Spleen (tissue), 11 donors: ENCODE measurements at regions not wholly inside any gene's neighbourhood (a gene's known extent, or its start where the extent isn't known, plus 50 kb on each side); places are given as distances from the start of the nearest gene placed in this dataset.

Experiments used
- DNase-seq: peaks from one replicate; pipeline ENCODE4 v3.0.0-alpha.2; 2020
- H3K27ac ChIP-seq, 8 donors: fragments of 200-600 bp; sonication (generic) in 7 of 8; 1 replicate in 4 of 8; 2 replicates in 4 of 8; pipeline versions ENCODE4 v1.5.0 to v1.8.0; 2016 to 2021; ENCODE audit warnings: inconsistent platforms in 4 of 8, mild to moderate bottlenecking in 4 of 8, moderate library complexity in 1 of 8
- H3K27me3 ChIP-seq, 7 donors: fragments of 200-600 bp; sonication (generic) in 6 of 7; replicated peaks in 1 of 7; 1 replicate in 4 of 7; 2 replicates in 3 of 7; pipeline versions ENCODE4 v1.5.0 to v1.8.0; 2016 to 2021; ENCODE audit warnings: inconsistent platforms in 3 of 7, mild to moderate bottlenecking in 1 of 7
- H3K36me3 ChIP-seq, 6 donors: fragments of 200-600 bp; sonication (generic) in 5 of 6; 1 replicate in 4 of 6; 2 replicates in 2 of 6; pipeline versions ENCODE4 v1.5.0 to v1.8.0; 2016 to 2021; ENCODE audit warnings: inconsistent platforms in 2 of 6
- H3K4me1 ChIP-seq, 6 donors: fragments of 200-600 bp; sonication (generic) in 5 of 6; 1 replicate in 3 of 6; 2 replicates in 3 of 6; pipeline versions ENCODE4 v1.5.0 to v1.8.0; 2016 to 2021; ENCODE audit warnings: inconsistent platforms in 3 of 6
- H3K4me3 ChIP-seq, 8 donors: fragments of 200-600 bp; sonication (generic) in 7 of 8; 1 replicate in 4 of 8; 2 replicates in 4 of 8; pipeline versions ENCODE4 v1.5.0 to v1.8.0; 2016 to 2021; ENCODE audit warnings: inconsistent platforms in 4 of 8, mild to moderate bottlenecking in 4 of 8, moderate library complexity in 2 of 8
- H3K9me3 ChIP-seq, 8 donors: fragments of 200-600 bp; sonication (generic) in 7 of 8; 1 replicate in 4 of 8; 2 replicates in 4 of 8; pipeline versions ENCODE4 v1.5.0 to v1.8.0; 2016 to 2021; ENCODE audit warnings: inconsistent platforms in 4 of 8
- POLR2A ChIP-seq, 3 donors: fragments of 450-650 bp; IDR thresholded peaks; one replicate each; pipeline ENCODE4 v1.5.1; 2017; ENCODE audit warnings: antibody characterized with exemption in 3 of 3, mild to moderate bottlenecking in 1 of 3
- POLR2AphosphoS5 ChIP-seq, 3 donors: sonication (generic); formaldehyde crosslinking; IDR thresholded peaks; one replicate each; pipeline ENCODE4 v1.5.1; 2017; ENCODE audit warnings: antibody characterized with exemption in 3 of 3
- WGBS, 5 donors: extraction: QIAGEN DNeasy Blood & Tissue Kit in 3 of 5; methylation state at CpG; one replicate each; pipeline versions ENCODE4 v1.1.5 to v1.1.7; 2013 to 2018; 5-methylcytosine and 5-hydroxymethylcytosine counted together
- intact Hi-C: fragments of 100-400 bp; cut with DNase I; formaldehyde crosslinking; loops from one replicate; pipeline ENCODE4 v1.15.0; 2023; ENCODE audit warnings: low total_unique reads
- TF ChIP-seq, protein P1 (sequence below), 11 experiments: fragments of 200-600 bp in 7 of 11; fragments of 450-650 bp in 4 of 11; sonication (generic) in 4 of 11; IDR thresholded peaks in 8 of 11; conservative IDR thresholded peaks in 3 of 11; 1 replicate in 7 of 11; 2 replicates in 4 of 11; pipeline versions ENCODE4 v1.4.0 to v1.8.0; 2016 to 2021; ENCODE audit warnings: antibody characterized with exemption in 11 of 11, inconsistent platforms in 4 of 11, mild to moderate bottlenecking in 1 of 11
- donor health status: healthy with polysubstance abuse.
- donor health status: DM: no; HTN: no; CAD: no; lungs with moderate emphysema.
- donor health status: DM: no; HTN: no; CAD: no.
- donor health status: Bipolar disorder and iron deficiency.
- donor health status: healthy.
- donor health status: DM: no; HTN: no; CAD: no.
- donor health status: DM: yes; HTN: yes; CAD: no.

DNA sequence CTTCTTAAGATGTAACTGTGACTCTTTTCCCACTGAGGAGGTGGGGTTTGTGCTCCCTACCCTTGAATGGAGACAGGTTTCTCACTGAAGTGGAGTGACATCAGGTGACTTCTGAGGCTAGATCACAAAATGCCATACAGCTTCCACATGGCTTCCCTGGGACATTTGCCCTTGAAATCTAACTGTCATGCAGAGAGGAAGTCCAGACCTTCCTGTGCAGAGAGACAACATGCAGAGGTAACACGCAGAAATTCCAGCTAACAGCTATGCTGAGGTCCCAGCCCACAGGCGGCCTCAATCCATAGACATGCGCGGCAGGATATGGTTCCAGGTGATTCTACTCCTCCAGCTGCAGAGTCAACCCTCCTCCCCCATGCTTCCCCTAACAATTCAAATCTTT lies 119.0 kb downstream of the TRIB2 start:
- Histone ChIP-seq H3K36me3 (no peaks in the 10 kb centered on the region), H3K4me3 (no peak overlapping the region), H3K27me3 (peaks cover 0 to 7% (median 0%) of the 10 kb centered on the region in 7 donors), H3K4me1 (no peaks in the 10 kb centered on the region), H3K9me3 (no peaks in the 10 kb centered on the region), H3K27ac (no peak overlapping the region)
- 30 to 40% (median 35%) methylated on average over 4 of the region's 4 CpGs for WGBS, 5 donors
- TF ChIP-seq, protein P1, sequence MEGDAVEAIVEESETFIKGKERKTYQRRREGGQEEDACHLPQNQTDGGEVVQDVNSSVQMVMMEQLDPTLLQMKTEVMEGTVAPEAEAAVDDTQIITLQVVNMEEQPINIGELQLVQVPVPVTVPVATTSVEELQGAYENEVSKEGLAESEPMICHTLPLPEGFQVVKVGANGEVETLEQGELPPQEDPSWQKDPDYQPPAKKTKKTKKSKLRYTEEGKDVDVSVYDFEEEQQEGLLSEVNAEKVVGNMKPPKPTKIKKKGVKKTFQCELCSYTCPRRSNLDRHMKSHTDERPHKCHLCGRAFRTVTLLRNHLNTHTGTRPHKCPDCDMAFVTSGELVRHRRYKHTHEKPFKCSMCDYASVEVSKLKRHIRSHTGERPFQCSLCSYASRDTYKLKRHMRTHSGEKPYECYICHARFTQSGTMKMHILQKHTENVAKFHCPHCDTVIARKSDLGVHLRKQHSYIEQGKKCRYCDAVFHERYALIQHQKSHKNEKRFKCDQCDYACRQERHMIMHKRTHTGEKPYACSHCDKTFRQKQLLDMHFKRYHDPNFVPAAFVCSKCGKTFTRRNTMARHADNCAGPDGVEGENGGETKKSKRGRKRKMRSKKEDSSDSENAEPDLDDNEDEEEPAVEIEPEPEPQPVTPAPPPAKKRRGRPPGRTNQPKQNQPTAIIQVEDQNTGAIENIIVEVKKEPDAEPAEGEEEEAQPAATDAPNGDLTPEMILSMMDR (IDR thresholded peaks at IDR 0.05 in 8 of 11, conservative IDR thresholded peaks at IDR 0.05 in 3 of 11) = no peak
- peak in 1 of 3 donors; percentile 31 for TF ChIP-seq POLR2AphosphoS5 (IDR thresholded peaks at IDR 0.05)
- intact Hi-C loops = no loop called here
- no peak for DNase-seq

DNA sequence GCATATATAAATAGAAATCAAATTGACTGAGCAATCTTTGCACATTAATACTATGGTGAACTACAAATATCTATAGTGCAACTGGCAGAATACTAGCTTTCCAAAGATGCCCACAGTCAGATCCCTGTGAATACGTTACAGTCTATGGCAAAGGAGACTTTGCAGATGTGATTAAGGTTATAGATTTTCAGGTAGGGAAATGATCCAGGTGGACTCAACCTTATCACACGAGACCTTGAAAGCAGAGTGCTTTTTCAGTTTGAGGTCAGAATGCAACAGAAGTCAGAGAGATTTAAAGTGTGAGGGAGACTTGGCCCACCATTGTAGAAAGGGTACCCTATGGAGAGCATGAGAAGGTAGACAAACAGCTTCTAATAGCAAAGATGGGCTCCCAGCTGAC lies 122.6 kb downstream of the TRIB2 start:
- Histone ChIP-seq H3K4me1 (no peaks in the 10 kb centered on the region), H3K27ac (no peak overlapping the region), H3K36me3 (no peaks in the 10 kb centered on the region), H3K27me3 (peaks cover 0 to 7% (median 0%) of the 10 kb centered on the region in 7 donors), H3K9me3 (no peaks in the 10 kb centered on the region), H3K4me3 (no peak overlapping the region)
- DNase-seq = no peak
- intact Hi-C loops = no loop called here
- no peak for TF ChIP-seq POLR2AphosphoS5 (IDR thresholded peaks at IDR 0.05)
- no peak for TF ChIP-seq POLR2A (IDR thresholded peaks at IDR 0.05)
- TF ChIP-seq, protein P1 (IDR thresholded peaks at IDR 0.05 in 8 of 11, conservative IDR thresholded peaks at IDR 0.05 in 3 of 11) = no peak
- 79 to 93% (median 88%) methylated on average over 2 of the region's 2 CpGs for WGBS, 5 donors

DNA sequence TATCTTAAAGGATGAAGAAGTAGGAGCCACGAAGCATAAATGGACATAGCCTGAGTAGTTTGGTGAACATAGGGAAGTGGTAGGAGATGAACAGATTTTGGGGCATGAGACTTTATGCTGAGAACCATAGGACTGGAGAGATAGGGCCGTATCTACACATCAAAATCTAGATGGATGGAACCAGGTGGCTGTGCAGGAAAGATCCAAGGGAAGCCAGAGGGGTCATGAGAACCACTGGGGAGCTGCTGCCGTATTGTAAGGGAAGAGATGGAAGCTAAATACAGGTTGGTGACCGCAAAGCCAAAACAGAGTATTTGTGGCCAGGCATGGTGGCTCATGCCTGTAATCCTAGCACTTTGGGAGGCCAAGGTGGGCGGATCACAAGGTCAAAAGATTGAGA lies 124.3 kb downstream of the TRIB2 start:
- 84 to 94% (median 89%) methylated on average over 5 of the region's 5 CpGs for WGBS, 5 donors

DNA sequence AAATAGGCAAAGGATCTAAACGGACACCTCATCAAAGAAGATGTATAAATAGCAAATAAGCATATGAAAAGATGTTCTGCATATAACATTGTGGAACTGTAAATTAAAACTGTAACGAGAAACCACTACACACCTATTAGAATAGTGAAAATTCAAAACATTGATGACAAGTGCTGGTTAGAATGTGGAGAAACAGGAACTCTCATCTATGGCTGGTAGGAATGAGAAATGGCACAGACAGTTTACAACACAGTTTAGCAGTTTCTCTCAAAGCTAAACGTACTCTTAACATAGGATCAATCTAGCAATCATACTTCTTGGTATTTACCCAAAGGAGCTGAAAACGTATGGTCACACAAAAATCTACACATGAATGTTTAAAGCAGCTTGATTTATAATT lies 126.2 kb downstream of the TRIB2 start:
- no peak for DNase-seq
- no peak overlapping the region for H3K27ac ChIP-seq
- intact Hi-C loops = no loop called here
- 77 to 90% (median 86%) methylated on average over 4 of the region's 4 CpGs for WGBS, 5 donors
- no peak overlapping the region for H3K4me3 ChIP-seq
- no peaks in the 10 kb centered on the region for H3K9me3 ChIP-seq
- peaks cover 0 to 3% (median 0%) of the 10 kb centered on the region in 6 donors for H3K4me1 ChIP-seq
- H3K36me3 ChIP-seq = no peaks in the 10 kb centered on the region
- TF ChIP-seq POLR2A (IDR thresholded peaks at IDR 0.05) (no peak), POLR2AphosphoS5 (IDR thresholded peaks at IDR 0.05) (no peak)
- TF ChIP-seq, protein P1 (IDR thresholded peaks at IDR 0.05 in 8 of 11, conservative IDR thresholded peaks at IDR 0.05 in 3 of 11) = no peak
- peaks cover 0 to 7% (median 0%) of the 10 kb centered on the region in 7 donors for H3K27me3 ChIP-seq

More for the DNA sequence above, 124.3 kb downstream of the TRIB2 start:
- DNase-seq = no peak
- Histone ChIP-seq H3K4me1 (peaks cover 0 to 3% (median 0%) of the 10 kb centered on the region in 6 donors), H3K9me3 (no peaks in the 10 kb centered on the region), H3K4me3 (no peak overlapping the region), H3K27ac (no peak overlapping the region), H3K27me3 (peaks cover 0 to 7% (median 0%) of the 10 kb centered on the region in 7 donors), H3K36me3 (no peaks in the 10 kb centered on the region)
- TF ChIP-seq, protein P1 (IDR thresholded peaks at IDR 0.05 in 8 of 11, conservative IDR thresholded peaks at IDR 0.05 in 3 of 11) = no peak
- TF ChIP-seq POLR2A (IDR thresholded peaks at IDR 0.05) (no peak), POLR2AphosphoS5 (IDR thresholded peaks at IDR 0.05) (no peak)
- intact Hi-C loops = no loop called here
